ELR (cell line): ENCODE measurements at regions not wholly inside any gene's neighbourhood (a gene's known extent, or its start where the extent isn't known, plus 50 kb on each side); places are given as distances from the start of the nearest gene placed in this dataset.
"Not testable (repeated sequence)": the region's sequence is repeated elsewhere in the genome, so short reads cannot be mapped to it uniquely, and the experiment has no call there.

ENCODE experiments used
- DNase-seq: peaks from one replicate; pipeline ENCODE4 v3.0.0-alpha.2; 2015; ENCODE audit warnings: low read depth

DNA sequence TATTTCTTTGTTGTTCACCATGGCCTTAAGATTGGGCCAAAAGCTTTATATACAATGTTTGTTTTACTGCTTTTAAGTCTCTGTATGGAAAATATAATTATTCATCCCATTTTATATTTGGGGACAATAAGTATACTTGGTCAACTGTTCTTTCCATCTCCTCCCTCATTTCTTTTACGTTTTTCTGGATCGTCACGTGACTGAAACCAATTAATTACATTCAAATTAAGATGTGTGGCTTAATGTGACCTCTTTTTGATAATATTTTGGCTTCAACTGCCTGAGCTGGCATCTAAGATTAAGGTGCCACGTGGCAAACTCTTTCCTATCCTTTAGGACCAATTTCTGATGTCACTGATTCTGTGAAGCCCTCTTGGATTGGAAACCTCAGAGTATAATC lies 250.1 kb upstream of the SGCD start:
- no peak for DNase-seq

DNA sequence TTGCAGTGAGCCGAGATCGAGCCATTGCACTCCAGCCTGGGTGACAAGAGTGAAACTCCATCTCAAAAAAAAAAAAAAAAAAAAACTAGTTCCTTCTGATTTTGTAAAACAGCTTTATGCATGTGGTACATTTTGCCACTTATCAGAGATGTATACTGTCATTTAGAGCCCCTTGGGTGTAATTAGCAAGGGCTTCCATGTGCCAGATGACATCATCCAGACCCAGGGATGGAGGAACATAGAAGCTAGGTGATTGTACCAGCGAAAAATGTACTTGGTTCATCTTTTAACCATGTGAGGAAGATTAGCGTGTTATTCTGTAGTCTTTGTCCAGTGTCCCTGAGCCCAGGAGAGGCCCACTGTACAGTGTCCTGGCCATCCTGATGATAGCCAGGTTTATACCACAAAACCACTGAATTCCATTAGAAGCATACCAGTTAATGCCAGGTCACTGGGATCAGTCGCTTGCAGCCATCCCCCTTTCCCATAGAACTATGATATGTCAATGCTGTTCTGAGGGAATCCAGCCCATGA lies 239.3 kb upstream of the SGCD start:
- DNase-seq = no peak

DNA sequence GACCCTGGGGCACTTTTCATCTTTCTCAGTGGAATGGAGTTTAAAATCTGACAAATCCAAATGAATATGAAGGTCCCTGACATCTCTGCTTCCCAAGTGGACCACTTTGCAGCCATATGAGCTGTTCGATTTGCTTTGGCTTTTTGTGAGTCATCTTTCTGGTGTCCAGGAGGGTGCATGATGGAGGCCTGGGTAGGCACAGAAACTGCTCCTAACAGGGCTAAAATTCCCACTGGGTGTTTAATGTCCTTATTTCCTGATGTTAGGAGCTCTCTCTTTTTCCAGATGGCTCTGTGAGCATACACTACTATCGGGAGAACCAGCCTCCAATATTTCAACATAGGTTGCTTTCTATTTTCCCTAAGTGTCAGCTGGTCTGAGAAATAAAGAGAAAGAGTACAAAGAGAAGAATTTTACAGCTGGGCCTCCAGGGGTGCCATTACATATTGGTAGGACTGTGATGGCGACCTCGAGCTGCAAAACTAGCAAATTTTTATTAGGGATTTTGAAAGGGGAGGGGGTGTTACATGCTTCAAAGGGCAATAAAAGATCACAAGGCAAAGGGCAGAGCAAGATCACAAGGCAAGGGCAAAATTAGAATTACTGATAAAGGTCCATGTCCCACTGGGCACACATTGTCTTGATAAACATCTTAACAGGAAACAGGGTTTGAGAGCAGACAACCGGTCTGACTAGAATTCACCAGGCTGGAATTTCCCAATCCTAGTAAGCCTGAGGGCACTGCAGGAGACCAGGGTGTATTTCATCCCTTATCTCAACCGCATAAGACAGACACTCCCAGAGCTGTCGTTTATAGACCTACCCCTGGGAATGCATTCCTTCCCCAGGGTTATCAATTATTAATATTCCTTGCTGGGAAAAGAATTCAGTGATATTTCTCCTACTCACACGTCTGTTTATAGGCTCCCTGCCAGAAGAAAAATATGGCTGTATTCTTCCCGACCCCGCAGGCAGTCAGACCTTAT lies 236.7 kb upstream of the SGCD start:
- not testable (repeated sequence) for DNase-seq

DNA sequence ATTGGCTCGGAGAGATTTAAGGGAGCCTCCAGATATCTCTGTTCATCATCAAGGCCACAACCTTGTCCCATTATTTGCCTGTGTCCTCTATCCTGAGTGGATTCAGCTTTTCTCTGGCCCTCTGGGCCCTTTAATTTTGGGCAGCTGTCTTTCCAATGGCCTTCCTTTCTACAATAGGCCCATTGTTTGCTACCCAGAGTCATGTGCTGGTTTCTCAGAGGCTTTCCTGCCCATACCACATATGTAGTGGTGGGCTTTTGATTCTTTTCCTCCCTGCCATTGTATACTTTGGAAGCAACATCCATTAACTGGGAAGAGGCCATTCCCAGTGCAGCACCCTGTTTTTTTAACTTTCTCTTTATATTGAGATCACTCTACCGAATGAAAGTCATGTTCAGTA lies 233.9 kb upstream of the SGCD start:
- no peak for DNase-seq

DNA sequence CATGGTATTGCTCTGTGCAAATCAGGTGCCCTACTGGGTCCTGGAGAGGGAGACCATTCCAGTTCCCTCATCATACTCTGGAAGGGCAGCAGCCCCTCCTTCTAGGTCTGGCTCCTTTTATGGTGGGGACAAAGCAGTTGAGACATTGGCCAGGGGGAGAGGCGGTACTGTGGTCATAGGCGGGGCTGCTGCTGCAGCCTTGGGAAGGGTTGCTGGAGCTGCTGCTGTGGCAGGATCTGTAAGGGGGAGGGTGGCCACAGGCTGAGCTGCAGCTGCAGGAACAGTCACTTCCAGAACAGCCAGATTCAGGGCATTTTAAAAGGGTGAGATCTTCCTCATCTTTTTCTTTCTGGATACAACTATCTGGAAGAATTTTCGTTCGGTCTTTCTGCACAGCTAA lies 233.0 kb upstream of the SGCD start:
- DNase-seq = no peak

DNA sequence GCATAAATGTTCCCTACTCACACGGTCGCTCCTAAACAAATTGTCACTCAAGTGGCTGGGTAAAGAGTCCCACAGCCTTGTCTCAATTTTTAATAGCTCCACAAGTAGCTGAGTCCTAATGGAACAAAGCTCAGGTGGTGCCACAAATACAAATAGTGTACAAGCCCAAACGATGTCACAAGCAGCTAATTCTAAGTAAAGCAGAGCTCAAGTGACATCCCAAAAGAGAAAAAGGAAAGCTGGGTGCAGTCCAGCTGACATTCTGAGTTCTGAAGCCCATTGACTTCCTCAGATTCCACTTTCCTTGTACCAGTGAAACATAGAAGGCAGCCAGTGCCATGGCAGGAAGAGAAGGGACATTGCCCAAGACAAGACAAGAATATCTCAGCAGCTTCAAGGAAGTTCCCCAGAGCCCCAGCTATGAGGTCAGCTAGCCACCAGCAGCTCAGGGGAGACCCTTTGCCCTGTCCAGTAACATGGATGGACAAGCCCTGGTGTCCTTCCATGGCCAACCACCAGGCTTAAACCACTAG lies 231.2 kb upstream of the SGCD start:
- DNase-seq = no peak

DNA sequence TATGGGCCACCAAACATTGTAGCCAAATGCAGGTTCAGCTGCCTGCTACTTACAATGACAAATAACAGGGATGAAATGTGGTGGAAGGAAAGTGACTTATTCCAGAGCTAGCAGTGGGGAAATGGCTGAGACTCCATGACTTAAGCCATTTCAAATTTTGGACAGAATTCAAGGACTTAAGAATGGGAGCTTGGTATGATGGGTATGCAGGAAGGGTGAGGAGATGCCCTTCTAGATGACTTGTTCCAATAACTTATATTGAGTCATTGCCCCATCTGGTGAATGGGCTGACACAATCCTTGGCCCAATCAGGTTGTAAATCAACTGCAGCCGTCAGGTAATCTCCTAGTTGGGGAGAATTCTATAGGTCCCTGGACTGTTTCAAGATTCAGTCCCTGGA lies 230.7 kb upstream of the SGCD start:
- no peak for DNase-seq

DNA sequence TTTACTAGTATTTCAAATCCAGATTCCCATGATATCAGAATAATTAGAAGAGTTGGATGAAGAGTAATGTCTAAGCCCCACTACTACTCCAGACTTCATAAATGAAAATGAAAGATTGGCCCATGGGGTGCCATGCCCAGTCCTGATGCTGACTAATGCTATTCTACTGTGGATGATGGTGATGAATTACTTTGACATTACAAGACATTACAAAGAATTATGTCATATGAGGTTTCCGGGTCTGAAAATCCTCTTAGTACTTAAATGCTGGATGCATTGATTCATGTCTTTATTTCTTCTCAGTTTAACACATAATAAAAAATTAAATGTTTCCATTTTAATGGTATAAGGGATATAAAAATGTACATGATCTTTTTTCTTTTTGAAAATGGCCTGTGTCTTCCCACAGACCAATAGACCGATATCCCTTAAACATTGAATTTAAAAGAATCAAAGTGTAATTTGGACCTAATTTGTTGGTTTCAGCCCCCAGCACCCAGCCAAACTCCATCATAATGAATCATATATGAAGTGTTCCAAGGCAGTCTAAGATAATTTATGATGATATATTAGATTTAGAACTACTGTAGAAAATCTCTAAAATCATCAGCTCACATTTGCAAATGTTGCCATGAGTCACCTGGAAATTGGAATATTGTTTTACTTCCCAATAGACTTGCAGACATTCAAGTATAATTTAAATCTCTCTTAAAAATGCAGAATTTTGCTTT lies 223.6 kb upstream of the SGCD start:
- DNase-seq = no peak

DNA sequence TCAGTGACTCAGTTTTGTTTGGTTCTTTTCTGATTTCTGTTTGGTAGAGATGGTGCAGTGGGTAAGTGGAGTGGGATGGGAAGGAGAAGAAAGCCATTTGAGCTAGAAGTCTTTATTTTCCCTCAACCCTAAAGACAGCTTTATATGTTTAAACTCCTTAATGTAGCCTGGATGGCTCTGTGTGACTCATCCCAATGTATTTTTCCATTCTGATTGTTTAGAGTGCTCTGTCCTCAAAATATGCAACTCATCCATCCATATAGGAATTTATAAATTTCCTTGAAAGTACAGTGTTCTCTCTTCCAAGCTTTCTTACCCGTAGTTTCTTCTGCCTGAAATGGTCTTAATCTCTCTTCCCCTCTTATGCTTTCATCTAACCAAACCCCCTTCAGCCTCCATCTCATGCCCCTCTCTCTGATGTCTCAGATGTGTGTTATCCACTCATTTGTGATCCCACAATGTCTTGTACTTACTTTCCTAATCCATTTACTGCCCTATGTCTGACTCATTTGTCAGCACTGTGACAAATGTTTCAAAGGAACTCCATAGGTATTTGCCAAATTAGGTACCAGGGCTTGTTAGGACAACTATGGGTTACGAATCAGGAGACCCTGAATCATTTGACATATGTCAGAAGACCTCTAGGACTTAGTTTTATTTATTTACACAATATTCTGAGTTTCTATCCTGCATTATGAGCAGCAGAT lies 217.5 kb upstream of the SGCD start:
- DNase-seq = no peak

DNA sequence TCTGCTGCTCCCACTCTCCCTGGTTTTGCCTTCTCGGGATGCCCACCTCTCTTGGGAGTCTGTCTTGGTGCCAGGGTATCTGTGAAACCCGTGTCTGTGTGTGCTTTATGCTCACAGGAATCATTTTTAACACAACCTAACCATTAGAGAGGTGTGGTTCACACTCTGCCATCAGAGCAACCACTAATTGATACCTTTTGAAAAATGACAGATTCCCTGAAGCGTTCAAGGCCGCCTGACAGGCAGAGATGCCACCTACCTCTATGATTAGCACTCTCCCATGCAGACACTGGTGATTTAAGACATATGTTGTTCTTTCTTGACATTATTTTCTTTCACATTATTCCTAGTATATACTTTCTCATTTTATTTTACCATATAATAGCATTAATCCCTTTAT lies 207.3 kb upstream of the SGCD start:
- no peak for DNase-seq

DNA sequence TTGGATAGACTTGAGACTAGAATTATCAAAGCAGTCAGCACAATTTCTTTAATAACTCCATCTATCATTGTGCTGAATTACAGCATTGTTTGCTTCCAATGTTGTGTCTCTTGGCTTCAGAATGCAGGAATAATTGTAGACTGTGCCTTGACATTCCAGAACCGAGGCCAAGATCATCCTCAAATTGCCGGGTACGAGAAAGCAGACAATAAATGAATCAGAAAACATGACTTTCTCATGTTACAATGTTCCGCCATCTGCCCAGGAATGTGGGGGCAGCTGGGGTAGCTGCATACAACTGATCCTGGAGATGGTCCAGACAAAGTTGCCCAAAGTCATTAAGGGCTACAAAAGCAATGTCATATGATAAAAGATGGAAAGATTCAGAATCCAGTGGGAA lies 206.2 kb upstream of the SGCD start:
- DNase-seq = no peak

DNA sequence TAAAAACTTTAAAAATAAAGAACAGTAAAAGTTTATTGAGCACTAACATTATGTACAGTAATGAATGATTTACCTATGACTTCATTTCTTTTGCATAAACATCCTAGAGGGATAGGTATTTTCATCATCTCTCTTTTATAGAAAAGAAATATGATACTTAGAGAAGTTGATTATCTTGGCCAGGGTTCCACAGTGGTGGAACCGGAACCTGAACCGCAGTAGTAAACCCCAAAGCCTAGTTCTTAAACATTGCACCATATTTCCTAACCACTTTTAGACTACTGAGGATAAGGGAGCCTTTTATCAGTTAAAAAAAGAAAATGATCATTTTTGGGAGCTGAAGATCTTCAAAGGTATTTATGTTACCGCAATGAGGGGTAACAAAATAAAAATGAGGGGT lies 205.7 kb upstream of the SGCD start:
- DNase-seq = no peak

DNA sequence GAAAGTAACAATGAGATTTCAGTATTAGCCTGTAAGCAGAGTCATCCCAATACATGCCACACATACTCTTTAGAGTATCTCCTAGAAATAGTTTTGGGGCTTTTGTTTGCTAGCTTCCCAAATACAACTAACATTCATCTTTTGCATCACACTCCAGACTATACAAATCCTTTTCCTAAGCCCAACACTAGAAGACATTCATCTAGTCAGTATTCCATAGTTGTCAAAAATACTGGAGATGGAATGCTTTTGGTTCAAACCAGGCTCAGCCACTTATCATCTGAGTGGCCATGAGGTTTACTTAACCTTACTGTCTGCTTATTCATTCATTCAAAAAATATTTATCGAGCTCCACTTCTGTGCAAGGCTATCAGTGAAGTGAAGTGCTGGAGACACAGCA lies 205.1 kb upstream of the SGCD start:
- DNase-seq = no peak

DNA sequence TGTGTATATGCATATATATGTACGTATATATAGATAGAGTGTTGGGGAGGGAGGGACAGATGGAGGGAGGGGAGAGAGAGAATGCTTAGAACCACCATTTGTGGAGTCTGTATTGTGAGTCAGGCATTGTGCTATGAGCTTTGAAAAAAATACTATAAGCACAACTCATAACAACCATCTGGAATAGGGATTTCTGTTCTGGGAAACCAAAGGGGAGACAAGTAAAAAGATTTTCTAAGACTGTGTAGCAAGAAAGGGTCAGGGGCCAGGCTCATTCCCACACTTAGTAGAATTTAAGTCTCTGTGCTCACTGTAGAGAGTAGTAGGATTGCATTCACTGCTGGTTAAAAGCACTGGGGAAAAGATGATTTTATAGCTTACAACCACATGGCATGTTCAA lies 202.3 kb upstream of the SGCD start:
- DNase-seq = no peak

DNA sequence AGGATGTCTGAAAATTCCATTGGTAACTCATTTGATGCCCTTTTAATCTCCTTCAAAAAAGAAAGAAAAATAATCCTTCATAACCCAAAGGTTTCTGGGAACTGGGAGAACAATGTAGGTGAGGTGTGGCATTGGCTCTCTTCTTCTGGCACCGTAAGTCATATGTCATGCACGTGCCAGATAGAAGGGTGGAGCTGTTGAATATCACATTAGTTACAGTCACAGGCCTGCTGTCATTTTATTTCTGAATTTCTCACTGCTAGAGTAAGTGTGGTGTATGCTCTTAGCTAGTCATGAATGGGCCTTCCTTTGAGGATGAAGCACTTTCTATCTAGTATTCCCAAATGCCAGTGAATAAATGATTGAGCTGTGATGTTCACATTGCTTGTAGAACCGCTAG lies 201.8 kb upstream of the SGCD start:
- DNase-seq = no peak

DNA sequence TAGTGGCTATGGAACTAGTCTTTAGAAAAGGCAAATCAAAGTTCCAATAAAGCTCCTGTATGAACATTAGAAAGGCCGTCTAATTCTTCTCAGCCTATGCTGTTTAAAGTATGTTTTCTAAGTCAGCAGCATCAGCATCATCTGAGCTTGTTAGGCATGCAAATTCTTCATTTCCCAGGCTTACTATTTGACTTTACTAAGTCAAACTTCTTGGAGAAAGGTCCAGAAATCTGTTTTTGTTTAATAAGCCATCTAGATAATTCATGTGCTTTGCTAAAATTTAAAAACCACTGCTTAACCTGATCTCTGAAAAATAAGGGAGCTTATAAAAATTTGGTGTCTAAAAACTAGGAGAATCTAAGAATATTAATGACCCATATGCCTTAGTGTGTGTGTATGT lies 200.2 kb upstream of the SGCD start:
- DNase-seq = no peak

DNA sequence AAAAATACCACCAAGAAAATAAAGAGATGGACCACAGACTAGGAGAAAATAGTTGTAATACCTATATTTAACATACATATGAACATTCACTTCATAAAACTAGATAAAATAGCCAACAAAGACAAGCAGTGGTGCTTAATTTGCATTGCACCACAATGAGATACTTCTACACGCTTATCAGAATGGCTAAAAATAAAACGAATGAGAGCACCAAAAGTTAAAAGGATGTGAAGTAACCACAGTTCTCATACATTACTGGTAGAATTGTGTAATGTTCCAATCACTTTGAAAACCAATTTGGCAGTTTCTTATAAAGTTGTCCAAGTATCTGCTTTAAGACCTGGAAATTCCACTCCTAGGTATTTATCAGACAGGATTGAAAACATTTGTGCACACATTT lies 198.9 kb upstream of the SGCD start:
- no peak for DNase-seq

DNA sequence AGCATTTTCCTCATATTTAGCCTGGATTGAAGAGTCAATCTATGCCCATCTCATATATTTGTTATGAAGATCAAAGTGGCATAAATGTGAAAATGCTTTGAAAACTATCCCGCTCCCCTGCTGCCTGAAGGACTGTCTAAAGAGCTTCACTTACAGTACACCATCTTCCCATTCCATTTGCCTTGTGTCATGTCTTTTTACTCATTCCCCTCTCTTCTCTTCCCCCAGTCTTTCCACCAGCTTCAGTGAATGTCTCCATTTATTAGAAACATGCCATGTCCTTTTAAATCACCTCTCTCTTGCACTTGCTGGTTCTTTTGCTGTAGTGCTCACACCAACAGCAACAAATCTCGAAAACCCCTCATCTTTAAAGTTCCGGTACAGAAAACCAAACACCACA lies 192.7 kb upstream of the SGCD start:
- DNase-seq = no peak

DNA sequence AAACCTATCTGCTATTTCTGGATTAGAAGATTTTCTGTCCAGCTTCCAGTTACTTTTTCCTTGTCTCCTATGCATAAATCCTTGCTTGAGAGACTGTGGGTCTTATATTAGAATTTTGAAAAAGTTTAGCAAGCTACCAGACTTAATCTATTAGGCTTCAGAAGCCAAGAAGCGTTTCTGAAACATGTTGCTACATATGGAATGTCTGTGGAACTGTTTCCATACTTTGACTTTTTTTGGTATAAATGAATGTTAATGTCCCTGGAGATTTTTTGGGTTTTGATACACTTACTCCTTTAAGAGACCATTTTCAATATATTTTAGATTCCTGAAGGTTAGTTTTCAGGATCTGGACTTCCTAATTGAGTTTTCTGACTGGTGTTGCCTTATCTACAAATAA lies 191.4 kb upstream of the SGCD start:
- no peak for DNase-seq

DNA sequence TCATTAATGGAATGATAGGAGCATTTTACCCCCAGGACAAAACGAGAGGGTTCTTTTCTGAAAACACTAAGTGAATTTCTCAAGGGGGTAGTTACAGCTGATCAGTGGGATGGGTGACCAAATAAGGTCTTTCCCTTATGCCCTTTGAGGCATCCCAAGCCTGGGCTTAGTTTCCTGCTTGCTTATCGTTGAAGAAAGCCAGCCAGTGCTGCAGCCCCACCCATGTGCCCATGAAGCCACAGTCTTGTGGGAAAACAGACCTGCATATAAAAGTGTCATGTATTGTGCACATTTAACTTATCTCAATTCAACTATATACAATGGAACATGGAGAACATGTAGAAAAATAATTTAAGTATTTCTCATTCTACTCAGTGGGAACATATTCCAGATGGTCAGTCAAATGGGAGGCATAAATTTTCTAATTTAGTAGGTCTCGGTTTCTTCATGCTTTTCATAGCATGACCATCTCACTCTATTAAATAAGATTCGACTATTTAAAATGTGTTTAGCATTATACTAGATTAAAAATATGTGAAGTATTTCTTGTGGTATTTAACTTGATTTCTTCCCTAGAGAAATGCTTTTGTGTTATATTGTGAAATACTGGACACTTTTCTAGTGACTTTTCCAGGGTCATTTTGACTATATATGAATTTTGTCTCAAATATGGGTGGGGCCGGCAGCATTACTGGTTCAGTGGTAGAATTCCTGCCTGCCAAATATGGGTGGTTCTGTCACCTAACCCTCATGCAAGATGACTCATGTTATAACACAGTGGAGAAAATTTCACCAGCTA lies 189.7 kb upstream of the SGCD start:
- DNase-seq = no peak

DNA sequence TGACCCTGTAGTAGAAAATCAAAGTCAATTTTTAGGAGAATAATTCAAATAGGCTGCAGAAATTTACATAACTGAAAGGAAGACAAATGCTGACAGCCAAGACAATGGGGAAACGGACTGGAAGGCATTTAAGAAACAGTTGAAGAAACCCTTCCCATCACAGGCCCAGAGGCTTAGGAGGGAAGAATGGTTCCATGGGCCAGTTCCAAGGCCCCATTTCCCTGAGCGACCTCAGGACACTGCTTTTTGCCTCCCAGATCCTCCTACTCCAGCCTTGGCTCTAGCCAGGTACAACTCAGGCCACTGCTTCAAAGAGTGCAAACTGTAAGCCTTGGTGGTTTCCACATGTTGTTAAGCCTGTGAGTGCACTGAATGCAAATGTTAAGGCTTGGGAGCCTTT lies 184.1 kb upstream of the SGCD start:
- no peak for DNase-seq
